OCI-LY7 (cell line): ENCODE measurements at regions not wholly inside any gene's neighbourhood (a gene's known extent, or its start where the extent isn't known, plus 50 kb on each side); places are given as distances from the start of the nearest gene placed in this dataset.

Experiments
- BruUV-seq: library from RNA; stranded (reverse); fragments of 400-500 nt; replicated peaks from 2 replicates; lab custom pipeline; 2021; lab: Mats Ljungman, UMichigan
- CTCF ChIA-PET: fragments of 300-600 bp; sonication (Branson Sonifier 250); formaldehyde crosslinking; loops from one replicate; lab custom pipeline; 2022; ENCODE audit warnings: antibody characterized with exemption; ENCODE audit not compliant: unreplicated experiment; lab: Charles Lee
- POLR2A ChIA-PET: fragments of 300-600 bp; sonication (Branson Sonifier 250); formaldehyde crosslinking; loops from one replicate; lab custom pipeline; 2022; ENCODE audit warnings: antibody characterized with exemption; lab: Charles Lee
- DNase-seq: peaks from one replicate; pipeline ENCODE4 v3.0.0-alpha.2; 2015; ENCODE audit warnings: low spot score
- H2AFZ ChIP-seq: fragments of 200-600 bp; sonication (generic), shearing (Covaris generic); 2 replicates; pipeline ENCODE4 v1.6.1; 2014; ENCODE audit warnings: mild to moderate bottlenecking, antibody characterized with exemption, low read length, moderate library complexity
- H3K27ac ChIP-seq: fragments of 200-600 bp; sonication (generic); 2 replicates; pipeline ENCODE4 v1.5.1; 2014; ENCODE audit warnings: mixed run types, low read depth, mild to moderate bottlenecking, moderate library complexity, low read length, inconsistent platforms; ENCODE audit not compliant: poor library complexity, severe bottlenecking
- H3K36me3 ChIP-seq: fragments of 200-600 bp; sonication (generic); 2 replicates; pipeline ENCODE4 v1.6.1; 2014; ENCODE audit warnings: mild to moderate bottlenecking, antibody characterized with exemption, low read length, moderate library complexity, mixed read lengths; ENCODE audit not compliant: insufficient read depth
- H3K4me1 ChIP-seq: fragments of 200-600 bp; sonication (generic); 2 replicates; pipeline ENCODE4 v1.5.1; 2014; ENCODE audit warnings: mild to moderate bottlenecking, low read length; ENCODE audit not compliant: insufficient read depth, poor library complexity, severe bottlenecking
- H3K4me2 ChIP-seq: fragments of 200-600 bp; sonication (generic); 2 replicates; pipeline ENCODE4 v1.6.1; 2014; ENCODE audit warnings: mild to moderate bottlenecking, low read length
- H3K4me3 ChIP-seq: fragments of 200-600 bp; sonication (generic); 2 replicates; pipeline ENCODE4 v1.5.1; 2014; ENCODE audit warnings: mild to moderate bottlenecking, low read depth, low read length; ENCODE audit not compliant: poor library complexity, severe bottlenecking
- H3K79me2 ChIP-seq: fragments of 200-600 bp; sonication (generic); 2 replicates; pipeline ENCODE4 v1.6.1; 2016; ENCODE audit warnings: low read depth, mild to moderate bottlenecking, low read length, moderate library complexity, mixed read lengths; ENCODE audit not compliant: insufficient read depth
- H3K9me2 ChIP-seq: fragments of 200-600 bp; sonication (generic); 2 replicates; pipeline ENCODE4 v1.6.1; 2016; ENCODE audit warnings: mild to moderate bottlenecking, low read length, mixed read lengths; ENCODE audit not compliant: insufficient read depth
- H3K9me3 ChIP-seq: fragments of 200-600 bp; sonication (generic); 2 replicates; pipeline ENCODE4 v1.6.1; 2014; ENCODE audit warnings: mild to moderate bottlenecking, mixed run types, low read length, mixed read lengths
- H4K20me1 ChIP-seq: fragments of 200-600 bp; sonication (generic); 2 replicates; pipeline ENCODE4 v1.6.1; 2014; ENCODE audit warnings: mild to moderate bottlenecking, antibody characterized with exemption, low read length, moderate library complexity, mixed read lengths; ENCODE audit not compliant: insufficient read depth
- EZH2phosphoT487 ChIP-seq: fragments of 200-600 bp; sonication (generic); IDR thresholded peaks from 2 replicates; pipeline ENCODE4 v1.6.1; 2018; ENCODE audit warnings: low read depth, borderline replicate concordance, mild to moderate bottlenecking, mixed run types, antibody characterized with exemption, low read length, moderate library complexity, mixed read lengths
- intact Hi-C: fragments of 100-400 bp; cut with micrococcal nuclease; formaldehyde crosslinking; loops from one replicate; pipeline ENCODE4 v1.10.0; 2022; ENCODE audit not compliant: unreplicated experiment
- TF ChIP-seq, protein P1 (sequence below): fragments of 200-600 bp; sonication (generic); conservative IDR thresholded peaks from 2 replicates; pipeline ENCODE4 v1.5.1; 2014; ENCODE audit warnings: mild to moderate bottlenecking, antibody characterized with exemption, low read length, moderate library complexity, mixed read lengths

DNA sequence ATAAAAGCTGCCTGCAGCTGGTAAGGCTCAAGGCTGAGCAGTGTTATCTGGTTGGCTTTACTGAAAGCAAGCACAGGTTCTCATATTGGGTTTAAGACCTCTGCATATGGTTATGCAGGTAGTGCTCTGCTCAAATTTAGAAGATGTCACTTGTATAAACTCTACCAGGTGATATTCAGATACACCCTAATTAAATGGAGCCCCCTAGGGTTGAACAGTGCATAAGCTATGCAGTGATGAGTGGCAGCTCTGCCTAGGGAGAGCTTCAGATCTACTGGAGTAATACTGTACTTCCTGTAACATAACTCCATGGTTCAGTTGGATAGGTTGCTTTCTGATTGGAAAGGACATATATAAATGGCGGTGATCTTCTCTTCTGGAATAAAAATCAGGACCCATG is 222.7 kb downstream of the CYRIA start:
- intact Hi-C loops: no loop called here
- BruUV-seq: no TSS peak
- POLR2A ChIA-PET: interaction anchor here (0.6 kb wide), 1 partner anchor 24 kb away, joined by 10 read pairs; no protein-coding TSS in a partner anchor

DNA sequence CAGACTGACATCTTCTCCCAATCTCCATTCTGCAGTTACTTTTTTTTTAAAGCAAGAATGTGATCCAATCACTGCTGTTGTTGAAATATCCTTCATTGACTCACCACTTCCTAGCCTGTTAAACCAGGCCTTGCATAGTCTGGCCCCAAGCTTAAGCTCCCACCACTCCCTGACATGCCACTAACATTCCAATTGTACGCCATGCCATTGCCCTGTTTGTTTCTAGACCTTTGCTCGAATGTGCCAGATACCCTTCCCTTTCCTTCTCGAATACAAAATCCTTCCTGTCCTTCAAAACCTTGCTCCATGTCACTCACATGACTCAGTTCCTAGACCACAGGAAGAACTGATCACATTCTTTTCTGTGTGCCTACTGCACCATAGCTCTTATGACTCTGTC is 224.2 kb downstream of the CYRIA start:
- ChIA-PET CTCF (interaction anchor here (0.6 kb wide), 1 partner anchor 574 kb away, joined by 3 read pairs; no protein-coding TSS in a partner anchor), POLR2A (no interaction called here)
- no peaks in the 10 kb centered on the region for H3K36me3 ChIP-seq
- H3K9me3 ChIP-seq: no peaks in the 10 kb centered on the region
- intact Hi-C loops: no loop called here
- H2AFZ ChIP-seq: no peak overlapping the region
- H3K4me2 ChIP-seq: no peak overlapping the region
- H3K4me3 ChIP-seq: no peak overlapping the region
- no peak for TF ChIP-seq EZH2phosphoT487
- TF ChIP-seq, protein P1, sequence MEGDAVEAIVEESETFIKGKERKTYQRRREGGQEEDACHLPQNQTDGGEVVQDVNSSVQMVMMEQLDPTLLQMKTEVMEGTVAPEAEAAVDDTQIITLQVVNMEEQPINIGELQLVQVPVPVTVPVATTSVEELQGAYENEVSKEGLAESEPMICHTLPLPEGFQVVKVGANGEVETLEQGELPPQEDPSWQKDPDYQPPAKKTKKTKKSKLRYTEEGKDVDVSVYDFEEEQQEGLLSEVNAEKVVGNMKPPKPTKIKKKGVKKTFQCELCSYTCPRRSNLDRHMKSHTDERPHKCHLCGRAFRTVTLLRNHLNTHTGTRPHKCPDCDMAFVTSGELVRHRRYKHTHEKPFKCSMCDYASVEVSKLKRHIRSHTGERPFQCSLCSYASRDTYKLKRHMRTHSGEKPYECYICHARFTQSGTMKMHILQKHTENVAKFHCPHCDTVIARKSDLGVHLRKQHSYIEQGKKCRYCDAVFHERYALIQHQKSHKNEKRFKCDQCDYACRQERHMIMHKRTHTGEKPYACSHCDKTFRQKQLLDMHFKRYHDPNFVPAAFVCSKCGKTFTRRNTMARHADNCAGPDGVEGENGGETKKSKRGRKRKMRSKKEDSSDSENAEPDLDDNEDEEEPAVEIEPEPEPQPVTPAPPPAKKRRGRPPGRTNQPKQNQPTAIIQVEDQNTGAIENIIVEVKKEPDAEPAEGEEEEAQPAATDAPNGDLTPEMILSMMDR: no peak
- no TSS peak for BruUV-seq
- H3K27ac ChIP-seq: no peak overlapping the region
- no peaks in the 10 kb centered on the region for H4K20me1 ChIP-seq
- H3K4me1 ChIP-seq: no peaks in the 10 kb centered on the region
- H3K79me2 ChIP-seq: no peaks in the 10 kb centered on the region
- DNase-seq: no peak
- no peaks in the 10 kb centered on the region for H3K9me2 ChIP-seq

More for the DNA sequence above, 222.7 kb downstream of the CYRIA start:
- Histone ChIP-seq H3K27ac (no peak overlapping the region), H3K4me2 (no peak overlapping the region), H2AFZ (no peak overlapping the region), H3K9me2 (no peaks in the 10 kb centered on the region), H3K79me2 (no peaks in the 10 kb centered on the region), H3K4me3 (no peak overlapping the region), H3K9me3 (no peaks in the 10 kb centered on the region), H3K36me3 (no peaks in the 10 kb centered on the region), H4K20me1 (no peaks in the 10 kb centered on the region), H3K4me1 (no peaks in the 10 kb centered on the region)
- peak; percentile 1 for DNase-seq
- CTCF ChIA-PET: no interaction called here
- TF ChIP-seq, protein P1: 0 out of 2 replicates have a peak, but pooled peaks have one; percentile 21
- no peak for TF ChIP-seq EZH2phosphoT487

DNA sequence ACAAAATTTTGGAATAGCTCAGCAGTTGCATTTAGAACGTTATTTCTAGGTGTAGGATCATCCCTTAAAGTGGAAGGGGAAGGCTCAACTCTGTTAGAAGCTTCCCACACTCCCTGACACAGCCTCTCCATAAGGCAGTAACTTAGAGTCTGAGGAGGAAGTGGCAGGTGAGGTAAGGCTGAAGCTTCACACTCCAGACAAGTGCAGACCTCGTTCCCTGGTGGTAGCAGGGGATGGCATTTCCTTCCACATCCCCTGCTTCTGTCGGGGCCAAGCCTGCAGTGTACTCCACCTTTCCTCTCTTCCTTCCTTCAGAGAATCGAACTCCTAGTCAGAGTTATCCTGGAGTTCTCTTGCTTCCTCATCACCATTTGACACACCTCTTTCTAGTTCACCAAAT is 224.7 kb downstream of the CYRIA start:
- intact Hi-C loops: no loop called here
- Histone ChIP-seq H2AFZ (no peak overlapping the region), H3K9me2 (no peaks in the 10 kb centered on the region), H3K4me2 (no peak overlapping the region), H4K20me1 (no peaks in the 10 kb centered on the region), H3K9me3 (no peaks in the 10 kb centered on the region), H3K27ac (no peak overlapping the region), H3K4me1 (no peaks in the 10 kb centered on the region), H3K4me3 (no peak overlapping the region), H3K36me3 (no peaks in the 10 kb centered on the region), H3K79me2 (no peaks in the 10 kb centered on the region)
- ChIA-PET CTCF (no interaction called here), POLR2A (interaction anchor here (1.3 kb wide), 1 partner anchor 91 kb away, joined by 3 read pairs; no protein-coding TSS in a partner anchor)
- no peak for TF ChIP-seq EZH2phosphoT487
- TF ChIP-seq, protein P1: no peak
- no TSS peak for BruUV-seq
- DNase-seq: no peak
